DLD1 (cell line): ENCODE measurements at regions not wholly inside any gene's neighbourhood (a gene's known extent, or its start where the extent isn't known, plus 50 kb on each side); places are given as distances from the start of the nearest gene placed in this dataset.
"Not testable (repeated sequence)": the region's sequence is repeated elsewhere in the genome, so short reads cannot be mapped to it uniquely, and the experiment has no call there.

Source experiments
- in situ Hi-C: cut with HindIII; loops from 2 replicates; pipeline ENCODE4 v1.10.0; 2017; ENCODE audit warnings: low sequenced_read_pairs

DNA sequence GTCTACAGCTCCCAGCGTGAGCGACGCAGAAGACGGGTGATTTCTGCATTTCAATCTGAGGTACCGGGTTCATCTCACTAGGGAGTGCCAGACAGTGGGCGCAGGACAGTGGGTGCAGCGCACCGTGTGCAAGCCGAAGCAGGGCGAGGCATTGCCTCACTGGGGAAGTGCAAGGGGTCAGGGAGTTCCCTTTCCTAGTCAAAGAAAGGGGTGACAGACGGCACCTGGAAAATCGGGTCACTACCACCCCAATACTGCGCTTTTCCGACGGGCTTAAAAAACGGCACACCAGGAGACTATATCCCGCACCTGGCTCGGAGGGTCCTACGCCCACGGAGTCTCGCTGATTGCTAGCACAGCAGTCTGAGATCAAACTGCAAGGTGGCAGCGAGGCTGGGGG lies 95.6 kb downstream of the GPX5 start:
- in situ Hi-C loops = not testable (repeated sequence)

- in situ Hi-C loops = not testable (repeated sequence)
These were observed 97.6 kb downstream of the GPX5 start for GRCh38 chr6:28623242-28623641.

- in situ Hi-C loops = not testable (repeated sequence)
These were observed 100.7 kb downstream of the GPX5 start for GRCh38 chr6:28626386-28626785.

DNA sequence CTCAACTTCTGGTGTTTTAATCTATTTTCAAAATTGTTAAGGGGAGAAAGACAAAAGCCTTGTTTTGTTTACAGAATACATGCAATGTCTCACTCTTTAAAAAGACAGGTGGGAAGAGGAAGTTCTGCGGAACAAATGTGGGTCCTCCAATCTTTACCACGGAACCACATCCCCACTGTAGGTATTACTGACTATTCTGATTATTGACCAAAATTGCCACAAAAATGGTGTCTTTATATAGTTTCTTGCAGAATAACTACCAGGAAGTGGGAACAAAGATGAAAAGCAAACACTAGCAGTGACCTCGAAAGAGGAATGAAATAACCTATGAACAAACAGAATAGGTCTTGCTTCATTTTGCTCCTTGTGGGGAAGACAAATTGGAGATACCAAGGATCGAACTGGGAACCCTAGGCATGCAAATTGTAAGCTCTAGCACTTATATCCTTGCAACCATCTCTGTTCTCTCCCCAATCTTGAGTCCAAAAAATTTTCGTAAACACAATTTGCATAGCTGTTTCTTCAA lies 106.7 kb downstream of the GPX5 start:
- in situ Hi-C loops = no loop called here

- in situ Hi-C loops = no loop called here
These were observed 107.9 kb downstream of the GPX5 start for GRCh38 chr6:28633445-28634215.

GRCh38 chr6:28634411-28634760 lies 108.7 kb downstream of the GPX5 start:
- in situ Hi-C loops = no loop called here

- in situ Hi-C loops = no loop called here
These were observed 109.3 kb downstream of the GPX5 start for GRCh38 chr6:28634761-28635546.

DNA sequence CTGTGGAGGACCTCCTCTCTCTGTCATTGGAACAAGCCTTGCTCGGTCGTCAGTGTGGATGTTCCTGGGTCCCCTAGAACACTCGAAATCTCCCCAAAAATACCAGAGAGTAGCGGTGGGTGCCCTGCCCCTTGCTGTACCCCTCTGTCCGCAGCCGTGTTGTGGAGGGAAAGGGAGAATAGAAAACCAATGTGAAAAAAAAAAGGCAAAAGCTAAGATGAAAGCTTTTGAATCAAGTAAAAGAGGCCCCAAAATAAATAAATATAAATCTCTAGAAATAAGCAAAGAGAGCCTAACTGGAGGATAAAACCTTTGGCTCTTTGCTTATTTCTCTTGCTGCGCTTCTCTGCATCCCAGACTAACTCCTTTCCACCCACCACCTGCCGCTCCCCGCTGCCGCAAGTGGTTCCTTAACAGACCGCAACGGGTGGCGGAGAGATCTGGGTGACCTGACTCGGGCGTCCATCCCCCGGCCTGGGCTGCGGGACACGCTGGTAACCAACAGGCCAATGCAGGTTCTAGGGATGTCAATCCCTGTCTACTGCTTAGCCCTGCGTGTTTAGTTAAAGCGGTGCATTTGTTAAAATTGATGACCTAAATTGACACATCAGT lies 110.0 kb downstream of the GPX5 start:
- in situ Hi-C loops = no loop called here

GRCh38 chr6:28638787-28639430 lies 113.2 kb downstream of the GPX5 start:
- in situ Hi-C loops = no loop called here

- in situ Hi-C loops = not testable (repeated sequence)
These were observed 114.0 kb downstream of the GPX5 start for GRCh38 chr6:28639445-28640290.

- in situ Hi-C loops = no loop called here
These were observed 117.5 kb downstream of the GPX5 start for GRCh38 chr6:28643017-28643740.

GRCh38 chr6:28646650-28647049 lies 121.0 kb downstream of the GPX5 start:
- in situ Hi-C loops = no loop called here

DNA sequence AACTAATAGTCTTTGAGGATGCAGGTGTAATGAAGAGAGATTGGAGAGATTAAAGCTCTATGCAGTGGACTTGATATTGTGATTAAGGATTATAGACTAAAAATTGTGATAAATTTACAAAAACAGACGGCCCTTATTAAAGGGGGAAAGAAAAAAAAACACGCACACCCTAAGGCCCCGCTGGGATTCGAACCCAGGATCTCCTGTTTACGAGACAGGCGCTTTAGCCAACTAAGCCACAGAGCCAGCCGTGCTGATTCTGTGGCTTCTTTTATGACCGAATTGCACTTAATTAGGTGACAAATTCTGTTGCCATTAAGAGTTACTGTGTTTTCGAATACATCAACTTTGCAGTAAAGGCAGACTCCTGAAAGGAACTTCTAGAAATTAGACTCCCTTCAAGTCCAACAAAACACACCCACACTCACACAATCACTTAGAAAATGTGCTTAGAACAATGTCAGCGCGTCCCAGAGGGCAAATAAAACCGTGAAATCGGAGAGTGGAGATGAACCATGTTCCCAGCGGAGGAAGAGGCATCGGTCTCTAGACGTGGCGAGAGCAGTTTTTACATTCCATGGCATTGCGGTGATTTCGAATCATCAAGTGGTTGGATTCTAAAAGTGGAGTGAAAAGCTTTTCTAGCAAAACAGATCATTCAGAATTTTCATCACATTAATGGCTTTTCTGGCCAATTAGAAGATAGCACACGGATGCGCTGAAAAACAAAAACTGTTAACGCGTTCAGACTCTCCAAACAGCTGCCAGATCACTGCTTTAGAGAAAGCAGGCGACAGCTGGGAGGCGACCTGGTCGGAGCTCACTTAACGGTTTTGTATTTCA lies 122.6 kb downstream of the GPX5 start:
- in situ Hi-C loops = no loop called here

DNA sequence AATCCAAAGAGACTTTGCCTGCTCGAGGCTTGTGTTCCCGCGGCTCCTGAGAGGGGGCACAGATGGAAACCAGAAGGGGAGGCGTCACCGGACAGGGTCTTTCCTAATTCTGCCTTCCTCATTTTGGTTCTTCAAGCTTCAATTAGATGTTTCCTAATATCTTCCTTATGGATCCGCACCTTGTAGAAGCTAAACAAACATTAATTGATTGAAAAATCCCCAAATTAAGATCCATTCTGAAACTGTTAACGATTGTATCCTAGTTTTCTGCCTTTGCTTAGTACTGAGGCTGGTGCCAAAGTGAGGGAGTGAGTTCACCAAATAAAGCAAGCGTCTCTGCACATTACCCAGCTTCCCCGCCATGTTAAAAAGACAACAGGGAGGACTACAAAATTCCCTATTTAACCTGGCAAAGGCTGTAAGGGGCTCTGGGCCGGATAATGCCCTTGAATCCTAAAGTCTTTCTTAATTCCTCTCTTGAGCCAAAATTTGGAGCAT lies 123.2 kb downstream of the GPX5 start:
- in situ Hi-C loops = no loop called here

DNA sequence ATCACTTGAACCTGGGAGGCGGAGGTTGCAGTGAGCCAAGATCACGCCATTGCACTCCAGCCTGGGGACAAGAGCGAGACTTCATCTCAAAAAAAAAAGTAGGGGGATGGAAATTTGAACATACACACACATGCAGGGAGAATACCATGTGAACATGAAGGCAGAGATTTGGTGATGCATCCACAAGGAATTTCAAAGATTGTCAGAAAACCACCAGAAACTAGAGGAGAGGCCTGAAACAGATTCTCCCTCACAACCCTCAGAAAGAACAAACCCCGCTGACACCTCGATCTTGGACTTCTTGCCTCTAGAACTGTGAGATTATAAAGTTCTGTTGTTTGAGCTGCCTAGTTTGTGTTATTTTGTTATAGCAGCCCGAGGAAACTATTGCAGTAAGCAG lies 125.5 kb downstream of the GPX5 start:
- in situ Hi-C loops = no loop called here

- in situ Hi-C loops = no loop called here
These were observed 128.2 kb downstream of the GPX5 start for GRCh38 chr6:28653876-28654275.

- in situ Hi-C loops = no loop called here
These were observed 129.5 kb downstream of the GPX5 start for GRCh38 chr6:28655164-28655563.

- in situ Hi-C loops = no loop called here
These were observed 131.0 kb downstream of the GPX5 start for GRCh38 chr6:28656715-28657114.

DNA sequence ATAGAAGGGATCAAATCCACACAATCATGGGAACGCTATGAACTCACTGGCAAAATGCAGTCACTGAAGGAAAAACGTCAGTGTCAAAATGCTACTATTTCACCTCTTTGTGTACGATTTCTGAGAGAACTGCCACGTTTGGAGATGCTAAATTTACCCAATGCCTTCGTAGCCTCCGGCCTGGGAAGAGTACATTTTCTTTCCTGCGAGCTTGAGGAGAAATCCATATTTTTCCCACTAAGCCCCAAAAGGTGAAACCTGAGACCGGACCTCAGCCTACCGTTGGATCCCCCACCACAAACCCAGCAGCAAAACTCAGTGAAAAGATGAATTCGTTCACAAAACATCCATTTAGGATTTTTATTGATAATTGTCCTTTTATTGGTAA lies 131.7 kb downstream of the GPX5 start:
- in situ Hi-C loops = no loop called here
